Transverse colon (tissue), 3 donors: ENCODE measurements at regions not wholly inside any gene's neighbourhood (a gene's known extent, or its start where the extent isn't known, plus 50 kb on each side); places are given as distances from the start of the nearest gene placed in this dataset.

Experiments used
- POLR2A ChIP-seq: fragments of 450-650 bp; IDR thresholded peaks from one replicate; pipeline ENCODE4 v1.6.1; 2016; ENCODE audit warnings: antibody characterized with exemption, mild to moderate bottlenecking, moderate library complexity
- TF ChIP-seq, protein P1 (sequence below), 5 experiments: fragments of 200-600 bp in 3 of 5; fragments of 450-650 bp in 2 of 5; sonication (generic) in 3 of 5; IDR thresholded peaks; 1 replicate in 2 of 5; 2 replicates in 3 of 5; pipeline ENCODE4 v1.5.1; 2016 to 2017; ENCODE audit warnings: antibody characterized with exemption in 5 of 5, inconsistent platforms in 3 of 5, mild to moderate bottlenecking in 2 of 5, moderate library complexity in 1 of 5

DNA sequence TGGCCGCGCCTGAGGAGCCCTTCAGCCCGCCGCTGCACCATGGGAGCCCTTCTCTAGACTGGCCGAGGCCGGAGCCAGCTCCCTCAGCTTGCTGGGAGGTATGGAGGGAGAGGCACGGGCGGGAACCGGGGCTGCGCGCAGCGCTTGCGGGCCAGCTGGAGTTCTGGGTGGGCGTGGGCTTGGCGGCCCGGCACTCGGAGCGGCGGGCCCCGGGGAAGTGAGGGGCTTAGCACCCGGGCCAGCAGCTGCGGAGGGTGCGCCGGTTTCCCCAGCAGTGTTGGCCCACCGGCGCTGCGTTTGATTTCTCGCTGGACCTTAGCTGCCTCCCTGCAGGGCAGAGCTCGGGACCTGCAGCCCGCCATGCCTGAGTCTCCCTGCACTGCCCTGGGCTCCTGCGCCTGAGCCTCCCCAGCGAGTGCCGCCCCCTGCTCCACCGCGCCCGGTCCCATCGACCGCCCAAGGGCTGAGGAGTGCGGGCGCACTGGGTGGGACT, 1890.0 kb upstream of the PCDH20 start:
- TF ChIP-seq, protein P1, sequence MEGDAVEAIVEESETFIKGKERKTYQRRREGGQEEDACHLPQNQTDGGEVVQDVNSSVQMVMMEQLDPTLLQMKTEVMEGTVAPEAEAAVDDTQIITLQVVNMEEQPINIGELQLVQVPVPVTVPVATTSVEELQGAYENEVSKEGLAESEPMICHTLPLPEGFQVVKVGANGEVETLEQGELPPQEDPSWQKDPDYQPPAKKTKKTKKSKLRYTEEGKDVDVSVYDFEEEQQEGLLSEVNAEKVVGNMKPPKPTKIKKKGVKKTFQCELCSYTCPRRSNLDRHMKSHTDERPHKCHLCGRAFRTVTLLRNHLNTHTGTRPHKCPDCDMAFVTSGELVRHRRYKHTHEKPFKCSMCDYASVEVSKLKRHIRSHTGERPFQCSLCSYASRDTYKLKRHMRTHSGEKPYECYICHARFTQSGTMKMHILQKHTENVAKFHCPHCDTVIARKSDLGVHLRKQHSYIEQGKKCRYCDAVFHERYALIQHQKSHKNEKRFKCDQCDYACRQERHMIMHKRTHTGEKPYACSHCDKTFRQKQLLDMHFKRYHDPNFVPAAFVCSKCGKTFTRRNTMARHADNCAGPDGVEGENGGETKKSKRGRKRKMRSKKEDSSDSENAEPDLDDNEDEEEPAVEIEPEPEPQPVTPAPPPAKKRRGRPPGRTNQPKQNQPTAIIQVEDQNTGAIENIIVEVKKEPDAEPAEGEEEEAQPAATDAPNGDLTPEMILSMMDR (IDR thresholded peaks at IDR 0.05), result no peak
- TF ChIP-seq POLR2A, result no peak
